GM19395 (cell line): ENCODE measurements at regions not wholly inside any gene's neighbourhood (a gene's known extent, or its start where the extent isn't known, plus 50 kb on each side); places are given as distances from the start of the nearest gene placed in this dataset.
"Not testable (repeated sequence)": the region's sequence is repeated elsewhere in the genome, so short reads cannot be mapped to it uniquely, and the experiment has no call there.

Experiments
- ATAC-seq: cut with Tn5 transposase; IDR thresholded peaks from one replicate; pipeline ENCODE4 v1.9.1; 2021; ENCODE audit warnings: mild to moderate bottlenecking, moderate library complexity; ENCODE audit not compliant: unreplicated experiment

- no peak for ATAC-seq
Observed at GRCh38 chr14:71165121-71166031, 258.1 kb downstream of the PCNX1 start.

- ATAC-seq = no peak
Observed at GRCh38 chr14:71166180-71166837, 259.1 kb downstream of the PCNX1 start.

GRCh38 chr14:71167325-71167950, 260.2 kb downstream of the PCNX1 start:
- ATAC-seq = not testable (repeated sequence)

GRCh38 chr14:71168161-71168560, 260.9 kb downstream of the PCNX1 start:
- not testable (repeated sequence) for ATAC-seq

GRCh38 chr14:71168564-71169427, 261.5 kb downstream of the PCNX1 start:
- ATAC-seq = no peak

GRCh38 chr14:71169861-71170260, 262.6 kb downstream of the PCNX1 start:
- ATAC-seq = no peak

GRCh38 chr14:71175491-71175890, 268.2 kb downstream of the PCNX1 start:
- no peak for ATAC-seq

GRCh38 chr14:71179066-71179465, 271.8 kb downstream of the PCNX1 start:
- no peak for ATAC-seq

GRCh38 chr14:71180397-71180796, 273.1 kb downstream of the PCNX1 start:
- ATAC-seq = no peak

GRCh38 chr14:71181215-71182003, 274.1 kb downstream of the PCNX1 start:
- ATAC-seq = no peak

GRCh38 chr14:71183876-71184689, 276.8 kb downstream of the PCNX1 start:
- ATAC-seq = no peak

GRCh38 chr14:71185637-71186036, 278.4 kb downstream of the PCNX1 start:
- no peak for ATAC-seq

- no peak for ATAC-seq
Observed at GRCh38 chr14:71187633-71188356, 280.5 kb downstream of the PCNX1 start.

- no peak for ATAC-seq
Observed at GRCh38 chr14:71190770-71191374, 283.6 kb downstream of the PCNX1 start.

GRCh38 chr14:71193663-71194062, 286.4 kb downstream of the PCNX1 start:
- ATAC-seq = no peak

- ATAC-seq = no peak
Observed at GRCh38 chr14:71194251-71194650, 287.0 kb downstream of the PCNX1 start.

- ATAC-seq = no peak
Observed at GRCh38 chr14:71196921-71197320, 289.7 kb downstream of the PCNX1 start.

- no peak for ATAC-seq
Observed at GRCh38 chr14:71198687-71199086, 291.4 kb downstream of the PCNX1 start.
